ENCODE measurements at regions not wholly inside any gene's neighbourhood (a gene's known extent, or its start where the extent isn't known, plus 50 kb on each side); places are given as distances from the start of the nearest gene placed in this dataset.

DNA sequence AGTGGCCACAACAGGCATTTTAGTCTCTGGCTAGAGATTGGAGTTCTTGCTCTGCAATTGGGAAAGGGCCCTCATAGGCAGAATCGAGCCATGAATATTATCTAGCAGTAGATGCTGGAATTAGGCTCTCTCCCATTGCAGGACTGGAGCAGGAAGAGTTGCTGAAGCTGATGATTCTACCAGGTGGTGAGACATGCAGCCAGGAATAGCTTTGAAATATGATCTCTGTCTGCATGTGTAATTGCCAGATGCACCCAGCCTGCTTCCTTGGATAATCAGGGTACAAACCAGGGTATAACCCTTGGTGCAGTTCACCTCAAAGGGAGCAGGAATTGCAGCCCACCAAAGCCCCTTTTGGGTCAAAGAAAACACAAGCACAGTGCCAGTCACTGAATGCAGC lies 211.4 kb upstream of the FTMT start:
- TF ChIP-seq, protein P1, sequence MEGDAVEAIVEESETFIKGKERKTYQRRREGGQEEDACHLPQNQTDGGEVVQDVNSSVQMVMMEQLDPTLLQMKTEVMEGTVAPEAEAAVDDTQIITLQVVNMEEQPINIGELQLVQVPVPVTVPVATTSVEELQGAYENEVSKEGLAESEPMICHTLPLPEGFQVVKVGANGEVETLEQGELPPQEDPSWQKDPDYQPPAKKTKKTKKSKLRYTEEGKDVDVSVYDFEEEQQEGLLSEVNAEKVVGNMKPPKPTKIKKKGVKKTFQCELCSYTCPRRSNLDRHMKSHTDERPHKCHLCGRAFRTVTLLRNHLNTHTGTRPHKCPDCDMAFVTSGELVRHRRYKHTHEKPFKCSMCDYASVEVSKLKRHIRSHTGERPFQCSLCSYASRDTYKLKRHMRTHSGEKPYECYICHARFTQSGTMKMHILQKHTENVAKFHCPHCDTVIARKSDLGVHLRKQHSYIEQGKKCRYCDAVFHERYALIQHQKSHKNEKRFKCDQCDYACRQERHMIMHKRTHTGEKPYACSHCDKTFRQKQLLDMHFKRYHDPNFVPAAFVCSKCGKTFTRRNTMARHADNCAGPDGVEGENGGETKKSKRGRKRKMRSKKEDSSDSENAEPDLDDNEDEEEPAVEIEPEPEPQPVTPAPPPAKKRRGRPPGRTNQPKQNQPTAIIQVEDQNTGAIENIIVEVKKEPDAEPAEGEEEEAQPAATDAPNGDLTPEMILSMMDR (IDR thresholded peaks at IDR 0.05): no peak
- no peak for TF ChIP-seq POLR2A (IDR thresholded peaks at IDR 0.05)

Measured in Peyer's patch (tissue), 4 donors.